ENCODE measurements at regions not wholly inside any gene's neighbourhood (a gene's known extent, or its start where the extent isn't known, plus 50 kb on each side); places are given as distances from the start of the nearest gene placed in this dataset.

GRCh38 chr2:9076755-9077154, 73.3 kb upstream of the MBOAT2 start:
- H3K4me3 ChIP-seq (replicated peaks in 1 of 4; ENCODE audit: control extremely low read depth in 1 of 4, insufficient read depth in 1 of 4, low read depth in 3 of 4, low read length in 4 of 4) = no peak overlapping the region
- H3K27ac ChIP-seq (ENCODE audit: insufficient read depth, low read length) = no peak overlapping the region
- no peaks in the 10 kb centered on the region for H3K9me3 ChIP-seq (ENCODE audit: control insufficient read depth, insufficient read depth, low read depth, low read length)
- H3K27me3 ChIP-seq (ENCODE audit: control insufficient read depth, insufficient read depth, low read length) = no peaks in the 10 kb centered on the region
- DNase-seq (ENCODE audit: low read depth in 2 of 2) = no peak
- TF ChIP-seq EZH2 (IDR thresholded peaks at IDR 0.05; ENCODE audit: low read length, missing control alignments) = no peak
- H3K4me2 ChIP-seq (ENCODE audit: extremely low read depth, insufficient read depth, low read length) = no peak overlapping the region
- no peak overlapping the region for H2AFZ ChIP-seq (ENCODE audit: low read length)
- H3K79me2 ChIP-seq (ENCODE audit: control insufficient read depth, insufficient read depth, low read length) = no peaks in the 10 kb centered on the region
- no peak overlapping the region for H3K9ac ChIP-seq (ENCODE audit: insufficient read depth, low read length)
- no peaks in the 10 kb centered on the region for H4K20me1 ChIP-seq (ENCODE audit: control insufficient read depth, extremely low read depth, insufficient read depth, low read length)
- H3K36me3 ChIP-seq (ENCODE audit: control insufficient read depth, insufficient read depth, low read length) = no peaks in the 10 kb centered on the region
- H3K4me1 ChIP-seq (ENCODE audit: control insufficient read depth, extremely low read depth, insufficient read depth, low read length) = no peaks in the 10 kb centered on the region

DNA sequence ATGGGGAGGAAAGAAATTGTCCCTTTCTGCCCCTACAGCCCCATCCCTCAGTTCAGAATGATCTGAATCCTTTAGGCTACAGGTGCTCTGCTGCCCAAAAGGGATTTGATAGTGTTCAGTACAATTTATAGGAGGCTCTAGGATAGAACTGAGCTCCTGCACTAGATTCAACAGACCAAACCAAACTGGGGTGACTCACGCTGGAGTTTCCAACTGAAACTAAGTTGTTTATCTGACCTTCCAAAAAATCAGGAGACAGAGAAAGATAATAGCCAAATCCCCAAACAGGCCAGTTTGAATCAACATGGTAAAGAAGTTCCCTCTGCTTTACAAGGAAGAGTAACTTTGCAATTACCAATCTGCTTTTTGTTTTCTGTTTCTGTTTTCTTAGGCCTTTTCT, 72.7 kb upstream of the MBOAT2 start:
- DNase-seq (ENCODE audit: low read depth in 2 of 2) = peak; percentile 20 to 37
- H3K4me1 ChIP-seq (ENCODE audit: control insufficient read depth, extremely low read depth, insufficient read depth, low read length) = no peaks in the 10 kb centered on the region
- no peak overlapping the region for H3K27ac ChIP-seq (ENCODE audit: insufficient read depth, low read length)
- TF ChIP-seq, protein P1, sequence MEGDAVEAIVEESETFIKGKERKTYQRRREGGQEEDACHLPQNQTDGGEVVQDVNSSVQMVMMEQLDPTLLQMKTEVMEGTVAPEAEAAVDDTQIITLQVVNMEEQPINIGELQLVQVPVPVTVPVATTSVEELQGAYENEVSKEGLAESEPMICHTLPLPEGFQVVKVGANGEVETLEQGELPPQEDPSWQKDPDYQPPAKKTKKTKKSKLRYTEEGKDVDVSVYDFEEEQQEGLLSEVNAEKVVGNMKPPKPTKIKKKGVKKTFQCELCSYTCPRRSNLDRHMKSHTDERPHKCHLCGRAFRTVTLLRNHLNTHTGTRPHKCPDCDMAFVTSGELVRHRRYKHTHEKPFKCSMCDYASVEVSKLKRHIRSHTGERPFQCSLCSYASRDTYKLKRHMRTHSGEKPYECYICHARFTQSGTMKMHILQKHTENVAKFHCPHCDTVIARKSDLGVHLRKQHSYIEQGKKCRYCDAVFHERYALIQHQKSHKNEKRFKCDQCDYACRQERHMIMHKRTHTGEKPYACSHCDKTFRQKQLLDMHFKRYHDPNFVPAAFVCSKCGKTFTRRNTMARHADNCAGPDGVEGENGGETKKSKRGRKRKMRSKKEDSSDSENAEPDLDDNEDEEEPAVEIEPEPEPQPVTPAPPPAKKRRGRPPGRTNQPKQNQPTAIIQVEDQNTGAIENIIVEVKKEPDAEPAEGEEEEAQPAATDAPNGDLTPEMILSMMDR (conservative IDR thresholded peaks at IDR 0.05 in 1 of 2, IDR thresholded peaks at IDR 0.05 in 1 of 2; ENCODE audit: low read depth in 1 of 2, low read length in 2 of 2) = no peak
- no peak for TF ChIP-seq EZH2 (IDR thresholded peaks at IDR 0.05; ENCODE audit: low read length, missing control alignments)
- no peaks in the 10 kb centered on the region for H4K20me1 ChIP-seq (ENCODE audit: control insufficient read depth, extremely low read depth, insufficient read depth, low read length)
- no peaks in the 10 kb centered on the region for H3K9me3 ChIP-seq (ENCODE audit: control insufficient read depth, insufficient read depth, low read depth, low read length)
- no peaks in the 10 kb centered on the region for H3K79me2 ChIP-seq (ENCODE audit: control insufficient read depth, insufficient read depth, low read length)
- no peaks in the 10 kb centered on the region for H3K36me3 ChIP-seq (ENCODE audit: control insufficient read depth, insufficient read depth, low read length)
- H3K9ac ChIP-seq (ENCODE audit: insufficient read depth, low read length) = no peak overlapping the region
- H3K27me3 ChIP-seq (ENCODE audit: control insufficient read depth, insufficient read depth, low read length) = no peaks in the 10 kb centered on the region
- no peak overlapping the region for H3K4me3 ChIP-seq (replicated peaks in 1 of 4; ENCODE audit: control extremely low read depth in 1 of 4, insufficient read depth in 1 of 4, low read depth in 3 of 4, low read length in 4 of 4)
- H3K4me2 ChIP-seq (ENCODE audit: extremely low read depth, insufficient read depth, low read length) = no peak overlapping the region
- peak overlapping the region; percentile 27 for H2AFZ ChIP-seq (ENCODE audit: low read length)

DNA sequence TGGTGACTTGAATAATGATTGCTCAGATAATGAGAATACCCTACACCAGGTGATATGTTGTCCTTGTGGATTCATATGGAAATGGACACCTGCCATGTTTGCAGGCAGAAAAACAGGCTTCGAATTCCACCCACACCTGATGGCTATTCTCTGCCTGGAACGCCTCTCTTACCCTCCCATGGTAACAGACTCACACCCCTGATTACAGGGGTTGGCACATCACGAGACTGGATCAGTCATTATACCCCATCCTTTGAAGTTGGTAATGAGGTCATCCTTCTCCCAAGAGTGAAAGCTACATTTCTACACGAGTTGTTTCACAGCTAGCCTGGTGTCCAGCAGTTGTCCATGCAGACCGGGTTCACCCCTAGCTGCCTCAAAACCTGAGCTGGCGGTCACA, 71.4 kb upstream of the MBOAT2 start:
- Histone ChIP-seq H3K9me3 (ENCODE audit: control insufficient read depth, insufficient read depth, low read depth, low read length) (no peaks in the 10 kb centered on the region), H3K79me2 (ENCODE audit: control insufficient read depth, insufficient read depth, low read length) (no peaks in the 10 kb centered on the region), H4K20me1 (ENCODE audit: control insufficient read depth, extremely low read depth, insufficient read depth, low read length) (no peaks in the 10 kb centered on the region), H3K4me2 (ENCODE audit: extremely low read depth, insufficient read depth, low read length) (no peak overlapping the region), H2AFZ (ENCODE audit: low read length) (no peak overlapping the region), H3K36me3 (ENCODE audit: control insufficient read depth, insufficient read depth, low read length) (no peaks in the 10 kb centered on the region), H3K4me1 (ENCODE audit: control insufficient read depth, extremely low read depth, insufficient read depth, low read length) (no peaks in the 10 kb centered on the region), H3K9ac (ENCODE audit: insufficient read depth, low read length) (no peak overlapping the region), H3K27me3 (ENCODE audit: control insufficient read depth, insufficient read depth, low read length) (no peaks in the 10 kb centered on the region), H3K4me3 (replicated peaks in 1 of 4; ENCODE audit: control extremely low read depth in 1 of 4, insufficient read depth in 1 of 4, low read depth in 3 of 4, low read length in 4 of 4) (no peak overlapping the region), H3K27ac (ENCODE audit: insufficient read depth, low read length) (no peak overlapping the region)
- TF ChIP-seq EZH2 (IDR thresholded peaks at IDR 0.05; ENCODE audit: low read length, missing control alignments) = no peak
- TF ChIP-seq, protein P1 (conservative IDR thresholded peaks at IDR 0.05 in 1 of 2, IDR thresholded peaks at IDR 0.05 in 1 of 2; ENCODE audit: low read depth in 1 of 2, low read length in 2 of 2) = no peak
- DNase-seq (ENCODE audit: low read depth in 2 of 2) = no peak

Measured in fibroblast of lung (primary cell).